ENCODE measurements at regions not wholly inside any gene's neighbourhood (a gene's known extent, or its start where the extent isn't known, plus 50 kb on each side); places are given as distances from the start of the nearest gene placed in this dataset.
A peak's percentile ranks its signal among the peaks of the same experiment; 100 is the strongest.

DNA sequence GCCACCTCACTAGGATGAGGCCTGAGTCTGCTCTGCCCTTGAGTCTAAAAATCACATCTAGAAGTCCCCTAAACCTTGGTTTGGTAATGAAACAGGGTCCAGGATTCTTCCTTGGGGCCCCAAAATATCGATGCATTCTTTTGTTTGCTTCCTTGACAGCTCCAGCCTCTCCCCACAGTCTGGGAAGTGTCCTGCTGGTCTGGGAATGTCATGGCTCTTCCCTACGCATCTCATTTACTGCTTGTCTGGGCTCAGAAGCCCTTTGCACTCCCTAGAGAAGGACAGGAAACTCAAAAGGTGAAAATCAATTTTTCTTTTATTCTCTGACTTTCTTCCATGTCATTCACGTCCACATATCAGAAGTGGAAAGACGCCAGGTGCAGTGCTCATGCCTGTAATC, 115.8 kb downstream of the DRD1 start:
- peaks cover 12% of the 10 kb centered on the region; the same call in 2 of the 3 replicates for H3K4me1 ChIP-seq
- FAIRE-seq (no peak), DNase-seq (ENCODE audit: low read depth in 1 of 2, low spot score in 1 of 2) (no peak), ATAC-seq (no peak)
- no peak overlapping the region for H3K4me3 ChIP-seq
- H3K27ac ChIP-seq = no peak overlapping the region
- WGBS (ENCODE audit: missing lambda C conversion rate) = 52% methylated on average over 4 of the region's 4 CpGs
- ChIA-PET CTCF (no interaction called here), POLR2A (no interaction called here)
- no peak overlapping the region for H3K4me2 ChIP-seq
- no peaks in the 10 kb centered on the region for H3K9me3 ChIP-seq
- TF ChIP-seq MYC (IDR thresholded peaks at IDR 0.05; ENCODE audit: borderline replicate concordance, low read length) = no peak
- no peak for TF ChIP-seq POLR2A (IDR thresholded peaks at IDR 0.05; ENCODE audit: low read length)
- TF ChIP-seq, protein P1, sequence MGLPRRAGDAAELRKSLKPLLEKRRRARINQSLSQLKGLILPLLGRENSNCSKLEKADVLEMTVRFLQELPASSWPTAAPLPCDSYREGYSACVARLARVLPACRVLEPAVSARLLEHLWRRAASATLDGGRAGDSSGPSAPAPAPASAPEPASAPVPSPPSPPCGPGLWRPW (IDR thresholded peaks at IDR 0.05) = no peak
- TF ChIP-seq TP53 (CRISPR knock-in tag; IDR thresholded peaks at IDR 0.05) = no peak
- TF ChIP-seq CEBPB (IDR thresholded peaks at IDR 0.05) = no peak
- no peak for TF ChIP-seq NR3C1 (IDR thresholded peaks at IDR 0.05)
- TF ChIP-seq RNF2 (IDR thresholded peaks at IDR 0.05; ENCODE audit: borderline replicate concordance, low read depth) = no peak
- TF ChIP-seq, protein P2, sequence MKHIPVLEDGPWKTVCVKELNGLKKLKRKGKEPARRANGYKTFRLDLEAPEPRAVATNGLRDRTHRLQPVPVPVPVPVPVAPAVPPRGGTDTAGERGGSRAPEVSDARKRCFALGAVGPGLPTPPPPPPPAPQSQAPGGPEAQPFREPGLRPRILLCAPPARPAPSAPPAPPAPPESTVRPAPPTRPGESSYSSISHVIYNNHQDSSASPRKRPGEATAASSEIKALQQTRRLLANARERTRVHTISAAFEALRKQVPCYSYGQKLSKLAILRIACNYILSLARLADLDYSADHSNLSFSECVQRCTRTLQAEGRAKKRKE (CRISPR knock-in tag; IDR thresholded peaks at IDR 0.05; ENCODE audit: low read depth) = no peak

DNA sequence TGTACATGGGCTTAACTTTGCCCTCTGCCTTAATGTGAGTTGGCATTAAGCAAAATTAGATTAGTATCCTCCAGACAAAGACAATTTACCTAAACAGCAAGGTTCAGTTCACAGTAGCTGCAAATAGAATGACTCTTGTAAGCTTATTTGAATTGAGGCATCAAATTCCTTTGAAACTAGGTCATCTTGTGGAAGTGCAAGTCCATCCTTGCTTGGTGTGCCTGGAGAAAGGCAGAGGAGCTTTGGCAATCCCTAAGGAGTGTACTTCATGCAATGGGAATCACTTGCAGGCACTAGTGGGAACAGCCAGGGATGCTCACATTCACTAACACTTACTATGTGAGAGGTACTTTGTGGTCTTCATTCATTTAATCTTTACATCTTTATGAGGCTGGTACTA, 118.3 kb downstream of the DRD1 start:
- DNase-seq (ENCODE audit: low read depth in 1 of 2, low spot score in 1 of 2) (peak in 1 of 2 experiments; percentile 44), ATAC-seq (peak; percentile 35 to 49; a peak in 2 of 6 replicates), FAIRE-seq (no peak)
- TF ChIP-seq FOSL2 (IDR thresholded peaks at IDR 0.05) (no peak), FOSL2 (CRISPR knock-in tag; IDR thresholded peaks at IDR 0.05) (no peak), CBX2 (IDR thresholded peaks at IDR 0.05; ENCODE audit: borderline replicate concordance, low read depth) (no peak), FOXS1 (CRISPR knock-in tag; IDR thresholded peaks at IDR 0.05) (no peak), POLR2A (IDR thresholded peaks at IDR 0.05; ENCODE audit: low read length) (no peak), EHF (CRISPR knock-in tag; IDR thresholded peaks at IDR 0.05) (no peak), TFCP2L1 (CRISPR knock-in tag; IDR thresholded peaks at IDR 0.05) (no peak), RNF2 (IDR thresholded peaks at IDR 0.05; ENCODE audit: borderline replicate concordance, low read depth) (no peak), HDAC2 (IDR thresholded peaks at IDR 0.05) (no peak)
- TF ChIP-seq, protein P3, sequence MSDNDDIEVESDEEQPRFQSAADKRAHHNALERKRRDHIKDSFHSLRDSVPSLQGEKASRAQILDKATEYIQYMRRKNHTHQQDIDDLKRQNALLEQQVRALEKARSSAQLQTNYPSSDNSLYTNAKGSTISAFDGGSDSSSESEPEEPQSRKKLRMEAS (IDR thresholded peaks at IDR 0.05) = no peak
- TF ChIP-seq, protein P4, sequence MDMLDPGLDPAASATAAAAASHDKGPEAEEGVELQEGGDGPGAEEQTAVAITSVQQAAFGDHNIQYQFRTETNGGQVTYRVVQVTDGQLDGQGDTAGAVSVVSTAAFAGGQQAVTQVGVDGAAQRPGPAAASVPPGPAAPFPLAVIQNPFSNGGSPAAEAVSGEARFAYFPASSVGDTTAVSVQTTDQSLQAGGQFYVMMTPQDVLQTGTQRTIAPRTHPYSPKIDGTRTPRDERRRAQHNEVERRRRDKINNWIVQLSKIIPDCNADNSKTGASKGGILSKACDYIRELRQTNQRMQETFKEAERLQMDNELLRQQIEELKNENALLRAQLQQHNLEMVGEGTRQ (IDR thresholded peaks at IDR 0.05) = no peak
- Histone ChIP-seq H3K4me1 (peaks cover 12% of the 10 kb centered on the region; the same call in 2 of the 3 replicates), H3K4me3 (no peak overlapping the region), H3K4me2 (0 out of 3 replicates have a peak overlapping the region, but pooled peaks have one; percentile 15), H3K9me3 (no peaks in the 10 kb centered on the region), H3K27ac (no peak overlapping the region)
- CTCF ChIA-PET = interaction anchor here (0.6 to 2.4 kb wide), 6 partner anchors 18 to 944 kb away, joined by 3 to 7 read pairs (median 5); no protein-coding TSS in a partner anchor
- POLR2A ChIA-PET = no interaction called here

DNA sequence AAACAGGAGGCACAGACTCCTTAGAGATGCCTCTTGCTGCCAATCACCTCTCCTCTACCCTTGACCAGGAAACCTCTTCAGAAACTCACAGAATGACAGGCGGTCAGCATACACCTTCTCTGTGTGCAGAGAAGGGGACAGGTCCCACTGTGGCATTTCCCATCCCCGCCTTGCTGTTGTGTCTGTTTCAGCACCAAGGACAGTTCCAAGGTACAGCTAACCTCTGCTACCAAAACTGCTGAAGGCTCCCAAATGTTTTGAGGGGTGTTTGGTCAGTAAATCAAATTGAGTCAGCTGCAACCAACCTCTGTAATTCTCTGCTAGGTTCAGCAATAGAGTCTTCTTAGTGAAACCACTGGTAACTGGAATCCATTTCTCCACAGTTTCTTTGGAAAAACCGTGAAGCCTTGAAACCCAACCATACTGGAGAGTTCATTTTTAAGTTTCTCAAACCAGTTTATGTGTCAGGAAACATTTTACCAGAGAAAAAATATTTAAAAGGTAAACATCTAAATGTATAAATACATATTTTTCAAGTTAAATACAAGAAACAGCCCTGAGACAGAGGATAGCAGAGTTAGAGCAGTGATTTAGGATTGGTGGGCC, 122.0 kb downstream of the DRD1 start:
- Histone ChIP-seq H3K27ac (no peak overlapping the region), H3K4me2 (no peak overlapping the region), H3K4me3 (no peak overlapping the region), H3K4me1 (peaks cover 12% of the 10 kb centered on the region; the same call in 2 of the 3 replicates), H3K9me3 (no peaks in the 10 kb centered on the region)
- POLR2A ChIA-PET = no interaction called here
- DNase-seq (ENCODE audit: low read depth in 1 of 2, low spot score in 1 of 2) = peak; percentile 25 to 36
- 28% methylated on average over 3 of the region's 3 CpGs for WGBS (ENCODE audit: missing lambda C conversion rate)
- no peak for FAIRE-seq
- ATAC-seq = no peak
- CTCF ChIA-PET = interaction anchor here (1.4 kb wide), 1 partner anchor 40 kb away, joined by 3 read pairs; no protein-coding TSS in a partner anchor
- TF ChIP-seq EHMT2 (IDR thresholded peaks at IDR 0.05; ENCODE audit: low read depth) = peak; percentile 97
- TF ChIP-seq NR3C1 (IDR thresholded peaks at IDR 0.05) = no peak
- TF ChIP-seq, protein P5, sequence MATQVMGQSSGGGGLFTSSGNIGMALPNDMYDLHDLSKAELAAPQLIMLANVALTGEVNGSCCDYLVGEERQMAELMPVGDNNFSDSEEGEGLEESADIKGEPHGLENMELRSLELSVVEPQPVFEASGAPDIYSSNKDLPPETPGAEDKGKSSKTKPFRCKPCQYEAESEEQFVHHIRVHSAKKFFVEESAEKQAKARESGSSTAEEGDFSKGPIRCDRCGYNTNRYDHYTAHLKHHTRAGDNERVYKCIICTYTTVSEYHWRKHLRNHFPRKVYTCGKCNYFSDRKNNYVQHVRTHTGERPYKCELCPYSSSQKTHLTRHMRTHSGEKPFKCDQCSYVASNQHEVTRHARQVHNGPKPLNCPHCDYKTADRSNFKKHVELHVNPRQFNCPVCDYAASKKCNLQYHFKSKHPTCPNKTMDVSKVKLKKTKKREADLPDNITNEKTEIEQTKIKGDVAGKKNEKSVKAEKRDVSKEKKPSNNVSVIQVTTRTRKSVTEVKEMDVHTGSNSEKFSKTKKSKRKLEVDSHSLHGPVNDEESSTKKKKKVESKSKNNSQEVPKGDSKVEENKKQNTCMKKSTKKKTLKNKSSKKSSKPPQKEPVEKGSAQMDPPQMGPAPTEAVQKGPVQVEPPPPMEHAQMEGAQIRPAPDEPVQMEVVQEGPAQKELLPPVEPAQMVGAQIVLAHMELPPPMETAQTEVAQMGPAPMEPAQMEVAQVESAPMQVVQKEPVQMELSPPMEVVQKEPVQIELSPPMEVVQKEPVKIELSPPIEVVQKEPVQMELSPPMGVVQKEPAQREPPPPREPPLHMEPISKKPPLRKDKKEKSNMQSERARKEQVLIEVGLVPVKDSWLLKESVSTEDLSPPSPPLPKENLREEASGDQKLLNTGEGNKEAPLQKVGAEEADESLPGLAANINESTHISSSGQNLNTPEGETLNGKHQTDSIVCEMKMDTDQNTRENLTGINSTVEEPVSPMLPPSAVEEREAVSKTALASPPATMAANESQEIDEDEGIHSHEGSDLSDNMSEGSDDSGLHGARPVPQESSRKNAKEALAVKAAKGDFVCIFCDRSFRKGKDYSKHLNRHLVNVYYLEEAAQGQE (IDR thresholded peaks at IDR 0.05) = peak; percentile 98

Measured in A549 (cell line).